ENCODE measurements at regions not wholly inside any gene's neighbourhood (a gene's known extent, or its start where the extent isn't known, plus 50 kb on each side); places are given as distances from the start of the nearest gene placed in this dataset.

DNA sequence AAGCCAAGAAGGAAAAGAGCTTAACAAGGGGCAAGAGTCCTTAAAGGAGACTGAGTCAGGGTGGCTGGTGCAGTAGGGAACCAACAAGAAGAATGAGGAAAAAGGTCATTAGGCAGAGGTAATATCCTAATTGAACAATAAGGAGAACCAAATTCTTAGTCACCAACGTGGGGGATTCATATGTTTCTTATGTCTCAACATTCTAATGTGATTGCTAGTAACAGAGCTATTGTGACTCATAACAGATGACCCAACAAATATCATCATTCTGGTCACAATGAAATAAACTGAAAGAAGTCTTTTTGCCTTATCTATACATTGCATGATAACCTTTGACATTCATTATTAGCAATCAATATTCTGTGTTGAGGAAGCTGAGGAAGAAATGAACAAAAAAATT is 101.6 kb downstream of the RAP2A start:
- H3K27ac ChIP-seq, result no peak overlapping the region
- TF ChIP-seq ZFX (IDR thresholded peaks at IDR 0.05; ENCODE audit: borderline replicate concordance), result no peak
- TF ChIP-seq, protein P1, sequence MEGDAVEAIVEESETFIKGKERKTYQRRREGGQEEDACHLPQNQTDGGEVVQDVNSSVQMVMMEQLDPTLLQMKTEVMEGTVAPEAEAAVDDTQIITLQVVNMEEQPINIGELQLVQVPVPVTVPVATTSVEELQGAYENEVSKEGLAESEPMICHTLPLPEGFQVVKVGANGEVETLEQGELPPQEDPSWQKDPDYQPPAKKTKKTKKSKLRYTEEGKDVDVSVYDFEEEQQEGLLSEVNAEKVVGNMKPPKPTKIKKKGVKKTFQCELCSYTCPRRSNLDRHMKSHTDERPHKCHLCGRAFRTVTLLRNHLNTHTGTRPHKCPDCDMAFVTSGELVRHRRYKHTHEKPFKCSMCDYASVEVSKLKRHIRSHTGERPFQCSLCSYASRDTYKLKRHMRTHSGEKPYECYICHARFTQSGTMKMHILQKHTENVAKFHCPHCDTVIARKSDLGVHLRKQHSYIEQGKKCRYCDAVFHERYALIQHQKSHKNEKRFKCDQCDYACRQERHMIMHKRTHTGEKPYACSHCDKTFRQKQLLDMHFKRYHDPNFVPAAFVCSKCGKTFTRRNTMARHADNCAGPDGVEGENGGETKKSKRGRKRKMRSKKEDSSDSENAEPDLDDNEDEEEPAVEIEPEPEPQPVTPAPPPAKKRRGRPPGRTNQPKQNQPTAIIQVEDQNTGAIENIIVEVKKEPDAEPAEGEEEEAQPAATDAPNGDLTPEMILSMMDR (IDR thresholded peaks at IDR 0.05), result no peak

DNA sequence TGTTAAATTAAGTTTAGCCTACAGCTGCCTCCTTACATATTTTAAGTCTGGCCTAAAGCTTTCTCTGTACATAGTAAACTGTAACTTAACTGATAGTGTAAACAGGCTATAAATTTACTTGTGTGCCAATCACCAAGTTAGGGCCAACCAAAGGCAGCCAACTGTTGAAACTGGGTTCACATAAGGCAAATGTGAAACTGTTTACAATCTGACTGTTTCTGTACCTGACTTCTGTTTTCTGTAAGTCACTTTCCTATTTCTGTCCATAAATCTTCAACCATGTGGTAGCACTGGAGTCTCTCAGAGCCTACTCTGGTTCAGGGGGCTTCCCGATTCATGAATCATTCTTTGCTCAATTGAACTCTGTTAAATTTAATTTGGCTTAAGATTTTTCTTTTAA is 103.1 kb downstream of the RAP2A start:
- TF ChIP-seq, protein P1 (IDR thresholded peaks at IDR 0.05), result no peak
- TF ChIP-seq ZFX (IDR thresholded peaks at IDR 0.05; ENCODE audit: borderline replicate concordance), result no peak
- no peak overlapping the region for H3K27ac ChIP-seq

DNA sequence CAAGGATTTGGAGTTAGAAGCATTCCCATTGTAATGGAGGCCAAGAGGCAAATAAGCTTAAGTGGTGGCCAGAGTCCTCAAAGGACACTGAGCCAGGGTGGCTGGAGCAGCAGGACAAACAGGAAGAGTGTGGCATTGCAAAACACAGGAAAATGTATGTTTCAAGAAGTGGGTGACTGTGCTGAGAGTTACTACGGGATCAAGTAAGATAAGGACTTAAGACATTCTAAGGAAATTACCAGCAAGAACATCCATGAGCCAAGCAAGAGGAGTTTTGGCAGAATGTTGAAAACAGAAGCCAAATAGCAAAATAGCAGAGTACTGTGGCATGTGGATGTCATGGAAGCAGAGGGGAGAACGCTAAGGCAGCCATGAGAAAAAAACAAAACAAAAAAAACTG is 104.2 kb downstream of the RAP2A start:
- TF ChIP-seq, protein P1 (IDR thresholded peaks at IDR 0.05), result no peak
- no peak for TF ChIP-seq ZFX (IDR thresholded peaks at IDR 0.05; ENCODE audit: borderline replicate concordance)

DNA sequence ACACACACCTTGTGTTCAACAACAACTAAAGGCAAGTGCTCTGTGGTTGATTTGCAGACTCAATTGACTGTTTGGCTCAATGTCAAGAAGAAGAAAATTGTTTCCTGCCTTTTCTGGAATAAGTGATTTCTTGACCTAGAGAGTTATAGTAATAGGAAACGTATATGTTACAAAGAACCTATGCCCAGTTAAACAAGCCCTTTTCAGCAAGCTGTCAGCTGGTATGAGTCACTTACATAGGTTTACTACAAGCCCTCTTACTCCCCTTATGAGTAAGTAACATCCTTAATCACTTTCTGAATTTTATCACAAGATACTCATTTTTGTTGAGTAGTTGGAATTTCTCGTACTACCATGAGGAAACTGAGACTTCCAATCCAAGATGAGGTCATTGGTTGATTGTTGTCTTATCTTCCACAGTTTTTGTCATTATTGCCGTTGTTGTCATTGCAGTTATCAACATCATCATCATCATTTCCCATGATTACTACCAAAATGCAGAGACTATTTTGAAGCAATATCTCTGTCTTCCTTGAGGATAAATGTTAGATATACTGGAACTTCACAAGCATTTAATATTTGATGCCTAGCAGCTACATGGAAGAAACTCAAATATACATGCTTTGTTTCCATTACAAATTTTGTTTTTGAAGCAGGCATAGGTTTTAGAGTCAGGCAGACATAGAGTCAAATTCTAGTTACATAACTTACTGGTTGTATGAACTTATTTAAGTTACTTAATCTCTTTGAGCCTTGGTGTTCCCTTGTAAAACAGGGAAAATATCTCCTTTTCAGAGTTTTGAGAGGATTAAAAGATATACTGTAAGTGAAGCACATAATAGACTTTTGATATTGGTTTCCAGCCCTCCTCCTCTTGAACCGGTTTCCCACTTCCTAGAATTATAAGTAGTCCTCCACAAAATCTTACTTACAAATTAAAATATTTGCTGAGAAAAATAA is 106.0 kb downstream of the RAP2A start:
- no peak for TF ChIP-seq ZFX (IDR thresholded peaks at IDR 0.05; ENCODE audit: borderline replicate concordance)
- TF ChIP-seq, protein P1 (IDR thresholded peaks at IDR 0.05), result no peak
- no peak overlapping the region for H3K27ac ChIP-seq

More for the DNA sequence above, 104.2 kb downstream of the RAP2A start:
- H3K27ac ChIP-seq, result no peak overlapping the region

DNA sequence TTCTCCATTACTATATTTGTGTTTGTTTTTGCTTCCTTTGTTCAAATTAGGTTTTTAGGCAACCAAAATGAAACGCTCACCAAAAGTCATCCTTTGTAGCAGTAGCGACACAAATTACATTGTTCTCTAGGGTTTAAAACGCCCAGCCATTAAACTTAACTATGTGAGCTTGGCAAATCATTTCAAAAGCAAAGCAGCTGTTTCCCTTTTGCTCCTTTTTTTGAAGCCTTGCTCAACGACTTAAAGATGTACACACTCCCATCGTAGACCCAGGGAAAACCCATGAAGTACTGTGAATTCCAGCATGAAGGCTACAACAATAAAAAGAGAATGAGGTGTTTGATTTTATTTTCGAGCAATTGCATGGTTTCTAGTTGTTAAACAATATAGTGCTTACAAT is 106.7 kb downstream of the RAP2A start:
- no peak overlapping the region for H3K27ac ChIP-seq
- TF ChIP-seq ZFX (IDR thresholded peaks at IDR 0.05; ENCODE audit: borderline replicate concordance), result no peak
- TF ChIP-seq, protein P1 (IDR thresholded peaks at IDR 0.05), result no peak

DNA sequence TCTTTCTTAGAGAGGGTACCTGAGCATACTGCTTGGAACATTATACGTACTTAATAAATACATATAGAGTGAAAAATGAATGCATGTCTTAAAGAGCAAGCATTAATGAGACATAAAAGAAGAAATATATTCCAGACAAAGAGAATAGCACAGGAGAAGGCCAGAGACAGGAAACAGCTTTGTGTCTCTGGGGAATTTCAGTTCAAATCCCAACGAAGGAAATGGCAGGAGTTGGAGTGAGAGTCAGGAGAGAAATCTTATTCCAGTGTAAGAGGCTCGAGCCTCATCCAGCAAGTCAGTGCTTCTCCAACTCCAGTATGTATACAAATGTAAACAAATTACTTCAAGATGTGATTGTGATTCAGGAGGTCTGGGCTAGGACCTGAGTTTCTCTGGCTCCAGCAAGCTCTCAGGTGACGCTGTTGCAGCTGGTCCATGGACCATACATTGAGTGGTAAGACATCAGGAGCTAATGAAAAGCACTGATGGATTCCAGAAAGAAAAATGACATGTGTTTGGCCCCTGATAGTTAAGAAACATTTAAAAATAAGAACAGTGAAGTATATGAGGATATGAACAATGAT is 108.2 kb downstream of the RAP2A start:
- TF ChIP-seq ZFX (IDR thresholded peaks at IDR 0.05; ENCODE audit: borderline replicate concordance), result no peak
- TF ChIP-seq, protein P1 (IDR thresholded peaks at IDR 0.05), result no peak
- no peak overlapping the region for H3K27ac ChIP-seq

Data from 22Rv1 (cell line).